ENCODE measurements at regions not wholly inside any gene's neighbourhood (a gene's known extent, or its start where the extent isn't known, plus 50 kb on each side); places are given as distances from the start of the nearest gene placed in this dataset.
"Not testable (repeated sequence)": the region's sequence is repeated elsewhere in the genome, so short reads cannot be mapped to it uniquely, and the experiment has no call there.

- not testable (repeated sequence) for H3K27me3 Mint-ChIP-seq; ATAC-seq (replicated peaks; ENCODE audit: extremely low read depth, poor library complexity, severe bottlenecking); DNase-seq (ENCODE audit: low spot score in 2 of 2); H3K27ac Mint-ChIP-seq (ENCODE audit: low read depth); H3K4me3 Mint-ChIP-seq; H3K36me3 Mint-ChIP-seq (ENCODE audit: insufficient read depth); H3K4me1 Mint-ChIP-seq
- peaks cover 47% of the 10 kb centered on the region for H3K9me3 Mint-ChIP-seq
Observed at GRCh38 chr12:61590864-61591263, 669.3 kb upstream of the USP15 start.

DNA sequence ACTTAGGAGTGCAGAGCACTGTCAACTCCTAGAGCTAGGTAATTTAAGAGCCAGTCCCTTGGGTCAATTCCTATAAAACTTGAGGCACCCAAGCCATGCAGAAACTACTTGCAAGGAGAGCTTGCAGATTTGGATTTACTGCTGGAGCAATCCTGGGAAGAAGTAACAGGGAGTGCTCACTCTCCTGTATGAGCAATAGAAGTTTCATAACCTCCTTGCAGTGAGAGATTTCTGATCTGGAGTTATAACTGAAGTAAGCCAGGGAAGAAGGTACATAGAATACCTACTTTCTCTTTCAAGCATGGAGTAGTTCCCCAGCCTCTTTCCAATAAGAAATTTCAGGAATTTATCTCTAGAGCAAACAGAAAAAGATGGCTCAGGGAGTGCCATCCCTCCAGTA, 650.1 kb upstream of the USP15 start:
- no peaks in the 10 kb centered on the region for H3K4me1 Mint-ChIP-seq
- no peak overlapping the region for H3K4me3 Mint-ChIP-seq
- ATAC-seq (replicated peaks; ENCODE audit: extremely low read depth, poor library complexity, severe bottlenecking) (no peak), DNase-seq (ENCODE audit: low spot score in 2 of 2) (no peak)
- no peak overlapping the region for H3K27ac Mint-ChIP-seq (ENCODE audit: low read depth)
- H3K36me3 Mint-ChIP-seq (ENCODE audit: insufficient read depth) = no peaks in the 10 kb centered on the region
- no peaks in the 10 kb centered on the region for H3K27me3 Mint-ChIP-seq
- H3K9me3 Mint-ChIP-seq = peaks cover 24% of the 10 kb centered on the region

- Mint-ChIP-seq H3K4me1 (no peaks in the 10 kb centered on the region), H3K9me3 (peaks cover 13% of the 10 kb centered on the region), H3K36me3 (ENCODE audit: insufficient read depth) (no peaks in the 10 kb centered on the region), H3K27me3 (no peaks in the 10 kb centered on the region), H3K27ac (ENCODE audit: low read depth) (no peak overlapping the region), H3K4me3 (no peak overlapping the region)
- DNase-seq (ENCODE audit: low spot score in 2 of 2) (no peak), ATAC-seq (replicated peaks; ENCODE audit: extremely low read depth, poor library complexity, severe bottlenecking) (no peak)
Observed at GRCh38 chr12:61629702-61630101, 630.5 kb upstream of the USP15 start.

DNA sequence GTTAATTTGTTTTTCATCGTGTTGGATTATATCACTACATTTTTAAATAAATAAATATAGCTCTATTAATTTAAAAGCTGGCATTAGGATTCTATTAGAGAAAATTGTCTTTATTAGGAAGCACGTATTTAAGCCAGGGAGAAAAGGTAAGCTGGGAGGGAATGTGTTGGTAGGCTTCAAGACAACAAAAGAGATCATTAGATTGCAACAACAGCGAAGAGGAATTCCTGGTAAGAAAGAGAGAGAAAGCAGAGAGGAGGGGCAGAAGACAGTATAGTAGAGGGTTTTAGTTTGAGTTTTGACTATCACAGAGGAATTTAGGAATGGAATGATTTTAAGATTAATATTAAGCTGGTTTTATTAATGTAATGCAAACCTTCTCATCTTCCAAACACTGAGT, 613.6 kb upstream of the USP15 start:
- ATAC-seq (replicated peaks; ENCODE audit: extremely low read depth, poor library complexity, severe bottlenecking) = no peak
- peaks cover 15% of the 10 kb centered on the region for H3K9me3 Mint-ChIP-seq
- no peak for DNase-seq (ENCODE audit: low spot score in 2 of 2)
- H3K27me3 Mint-ChIP-seq = no peaks in the 10 kb centered on the region
- no peaks in the 10 kb centered on the region for H3K4me1 Mint-ChIP-seq
- H3K27ac Mint-ChIP-seq (ENCODE audit: low read depth) = no peak overlapping the region
- no peak overlapping the region for H3K4me3 Mint-ChIP-seq
- H3K36me3 Mint-ChIP-seq (ENCODE audit: insufficient read depth) = peaks cover 2% of the 10 kb centered on the region

DNA sequence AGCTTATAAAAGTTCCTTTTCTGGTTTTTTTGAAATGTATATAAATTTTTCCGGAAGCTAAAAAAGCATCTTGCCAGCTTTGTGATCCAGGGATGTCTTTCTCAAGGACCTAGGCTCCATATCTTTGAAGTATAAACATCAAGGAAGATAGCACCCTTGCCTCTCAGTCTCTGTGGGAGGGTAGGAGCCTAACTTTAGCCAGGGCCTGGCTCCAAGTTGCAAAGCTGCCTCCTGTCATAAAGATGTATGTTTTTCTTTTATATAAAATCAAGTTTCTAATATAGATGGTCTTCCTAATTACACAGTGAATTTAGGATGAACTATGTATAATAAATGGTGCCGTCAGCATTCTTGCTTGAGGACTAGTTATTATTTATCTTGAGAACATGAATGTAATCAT, 612.6 kb upstream of the USP15 start:
- DNase-seq (ENCODE audit: low spot score in 2 of 2) (no peak), ATAC-seq (replicated peaks; ENCODE audit: extremely low read depth, poor library complexity, severe bottlenecking) (no peak)
- no peak overlapping the region for H3K27ac Mint-ChIP-seq (ENCODE audit: low read depth)
- H3K36me3 Mint-ChIP-seq (ENCODE audit: insufficient read depth) = peaks cover 2% of the 10 kb centered on the region
- no peak overlapping the region for H3K4me3 Mint-ChIP-seq
- H3K4me1 Mint-ChIP-seq = no peaks in the 10 kb centered on the region
- no peaks in the 10 kb centered on the region for H3K27me3 Mint-ChIP-seq
- H3K9me3 Mint-ChIP-seq = peaks cover 15% of the 10 kb centered on the region

GRCh38 chr12:61652265-61652664, 607.9 kb upstream of the USP15 start:
- Mint-ChIP-seq H3K9me3 (no peaks in the 10 kb centered on the region), H3K27ac (ENCODE audit: low read depth) (no peak overlapping the region), H3K4me1 (no peaks in the 10 kb centered on the region), H3K4me3 (no peak overlapping the region), H3K27me3 (no peaks in the 10 kb centered on the region), H3K36me3 (ENCODE audit: insufficient read depth) (peaks cover 2% of the 10 kb centered on the region)
- no peak for ATAC-seq (replicated peaks; ENCODE audit: extremely low read depth, poor library complexity, severe bottlenecking)
- DNase-seq (ENCODE audit: low spot score in 2 of 2) = no peak

GRCh38 chr12:61654698-61655097, 605.5 kb upstream of the USP15 start:
- ATAC-seq (replicated peaks; ENCODE audit: extremely low read depth, poor library complexity, severe bottlenecking) = no peak
- no peaks in the 10 kb centered on the region for H3K4me1 Mint-ChIP-seq
- no peak overlapping the region for H3K4me3 Mint-ChIP-seq
- no peaks in the 10 kb centered on the region for H3K9me3 Mint-ChIP-seq
- no peaks in the 10 kb centered on the region for H3K27me3 Mint-ChIP-seq
- H3K27ac Mint-ChIP-seq (ENCODE audit: low read depth) = no peak overlapping the region
- peaks cover under 1% of the 10 kb centered on the region for H3K36me3 Mint-ChIP-seq (ENCODE audit: insufficient read depth)
- no peak for DNase-seq (ENCODE audit: low spot score in 2 of 2)

GRCh38 chr12:61655241-61655640, 605.0 kb upstream of the USP15 start:
- no peak for ATAC-seq (replicated peaks; ENCODE audit: extremely low read depth, poor library complexity, severe bottlenecking)
- Mint-ChIP-seq H3K4me3 (no peak overlapping the region), H3K27ac (ENCODE audit: low read depth) (no peak overlapping the region), H3K36me3 (ENCODE audit: insufficient read depth) (no peaks in the 10 kb centered on the region), H3K9me3 (no peaks in the 10 kb centered on the region), H3K27me3 (no peaks in the 10 kb centered on the region), H3K4me1 (no peaks in the 10 kb centered on the region)
- no peak for DNase-seq (ENCODE audit: low spot score in 2 of 2)

DNA sequence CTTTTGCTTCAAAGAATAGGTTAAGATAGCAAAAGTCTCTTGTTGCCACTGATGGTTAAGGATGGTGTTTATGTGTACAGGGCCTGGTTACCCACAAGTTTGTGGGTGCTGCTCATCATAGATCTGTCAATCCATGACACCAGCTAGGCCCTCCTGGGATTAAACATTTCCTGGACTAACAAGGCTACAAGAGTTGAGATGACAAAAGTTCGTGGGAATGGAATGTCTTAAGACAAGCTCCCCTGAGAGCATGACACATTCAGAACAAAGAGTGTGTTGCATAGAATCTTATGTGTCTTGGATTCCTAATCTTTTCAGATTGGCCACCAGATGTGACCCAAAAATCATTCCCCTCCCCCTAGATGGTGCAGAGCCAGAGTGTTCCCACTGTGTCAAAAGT, 592.5 kb upstream of the USP15 start:
- H3K36me3 Mint-ChIP-seq (ENCODE audit: insufficient read depth) = no peaks in the 10 kb centered on the region
- ATAC-seq (replicated peaks; ENCODE audit: extremely low read depth, poor library complexity, severe bottlenecking) = no peak
- H3K9me3 Mint-ChIP-seq = peaks cover 14% of the 10 kb centered on the region
- no peaks in the 10 kb centered on the region for H3K27me3 Mint-ChIP-seq
- H3K27ac Mint-ChIP-seq (ENCODE audit: low read depth) = no peak overlapping the region
- no peak overlapping the region for H3K4me3 Mint-ChIP-seq
- DNase-seq (ENCODE audit: low spot score in 2 of 2) = no peak
- no peaks in the 10 kb centered on the region for H3K4me1 Mint-ChIP-seq

DNA sequence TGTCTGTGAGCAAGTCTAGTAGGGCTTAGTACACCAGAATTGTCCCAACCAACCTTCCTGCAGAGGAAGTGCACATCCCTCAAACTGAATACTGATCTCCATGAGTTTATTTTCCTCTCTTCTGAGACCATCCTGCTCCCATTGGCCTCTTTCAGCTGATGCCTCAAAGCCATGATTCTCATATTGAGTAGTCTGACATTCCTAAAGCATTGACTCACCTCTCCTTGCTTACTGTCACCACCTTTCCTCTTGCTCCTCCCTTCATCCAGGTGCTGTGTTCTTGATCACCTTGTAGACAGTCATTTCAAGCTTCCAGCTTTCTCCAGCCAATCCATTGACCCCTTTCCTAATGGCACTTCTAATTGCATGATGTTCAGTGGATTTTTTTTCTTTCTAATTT, 583.7 kb upstream of the USP15 start:
- no peak for ATAC-seq (replicated peaks; ENCODE audit: extremely low read depth, poor library complexity, severe bottlenecking)
- no peak for DNase-seq (ENCODE audit: low spot score in 2 of 2)
- H3K4me3 Mint-ChIP-seq = no peak overlapping the region
- H3K4me1 Mint-ChIP-seq = no peaks in the 10 kb centered on the region
- peaks cover 15% of the 10 kb centered on the region for H3K9me3 Mint-ChIP-seq
- H3K27me3 Mint-ChIP-seq = no peaks in the 10 kb centered on the region
- H3K36me3 Mint-ChIP-seq (ENCODE audit: insufficient read depth) = no peaks in the 10 kb centered on the region
- H3K27ac Mint-ChIP-seq (ENCODE audit: low read depth) = no peak overlapping the region

DNA sequence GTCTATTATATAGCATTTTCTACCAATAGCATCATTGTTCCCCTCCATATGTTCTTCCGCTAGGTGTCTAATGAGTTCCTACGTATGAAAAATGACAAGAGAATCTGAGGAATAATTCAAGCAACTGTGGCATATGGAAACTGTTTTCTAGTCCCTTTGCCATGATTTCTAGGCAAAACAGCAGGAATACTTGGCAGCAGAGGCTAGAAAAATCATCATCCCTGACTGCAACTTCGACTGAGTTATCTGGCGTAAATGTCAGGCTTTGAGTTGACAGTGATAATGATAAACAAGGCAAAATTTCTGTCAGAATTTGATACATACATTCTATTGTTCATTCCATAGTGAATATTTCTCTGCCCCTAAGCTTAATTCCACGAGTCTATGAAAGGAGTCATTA, 572.8 kb upstream of the USP15 start:
- Mint-ChIP-seq H3K4me1 (no peaks in the 10 kb centered on the region), H3K27me3 (no peaks in the 10 kb centered on the region)
- ATAC-seq (replicated peaks; ENCODE audit: extremely low read depth, poor library complexity, severe bottlenecking) = no peak

GRCh38 chr12:61694214-61694613, 566.0 kb upstream of the USP15 start:
- no peak overlapping the region for H3K27ac Mint-ChIP-seq (ENCODE audit: low read depth)
- H3K36me3 Mint-ChIP-seq (ENCODE audit: insufficient read depth) = no peaks in the 10 kb centered on the region
- ATAC-seq (replicated peaks; ENCODE audit: extremely low read depth, poor library complexity, severe bottlenecking) (no peak), DNase-seq (ENCODE audit: low spot score in 2 of 2) (no peak)
- H3K27me3 Mint-ChIP-seq = no peaks in the 10 kb centered on the region
- peaks cover 9% of the 10 kb centered on the region for H3K9me3 Mint-ChIP-seq
- H3K4me1 Mint-ChIP-seq = no peaks in the 10 kb centered on the region
- H3K4me3 Mint-ChIP-seq = no peak overlapping the region

More for the DNA sequence above, 572.8 kb upstream of the USP15 start:
- Mint-ChIP-seq H3K36me3 (ENCODE audit: insufficient read depth) (peaks cover 4% of the 10 kb centered on the region), H3K9me3 (peaks cover 10% of the 10 kb centered on the region), H3K4me3 (no peak overlapping the region), H3K27ac (ENCODE audit: low read depth) (no peak overlapping the region)
- no peak for DNase-seq (ENCODE audit: low spot score in 2 of 2)

GRCh38 chr12:61701471-61701870, 558.7 kb upstream of the USP15 start:
- no peak for DNase-seq (ENCODE audit: low spot score in 2 of 2)
- no peaks in the 10 kb centered on the region for H3K36me3 Mint-ChIP-seq (ENCODE audit: insufficient read depth)
- no peak overlapping the region for H3K27ac Mint-ChIP-seq (ENCODE audit: low read depth)
- H3K4me1 Mint-ChIP-seq = no peaks in the 10 kb centered on the region
- no peaks in the 10 kb centered on the region for H3K27me3 Mint-ChIP-seq
- peaks cover 4% of the 10 kb centered on the region for H3K9me3 Mint-ChIP-seq
- H3K4me3 Mint-ChIP-seq = no peak overlapping the region
- ATAC-seq (replicated peaks; ENCODE audit: extremely low read depth, poor library complexity, severe bottlenecking) = no peak

GRCh38 chr12:61706783-61707182, 553.4 kb upstream of the USP15 start:
- no peaks in the 10 kb centered on the region for H3K36me3 Mint-ChIP-seq (ENCODE audit: insufficient read depth)
- H3K27me3 Mint-ChIP-seq = no peaks in the 10 kb centered on the region
- no peaks in the 10 kb centered on the region for H3K4me1 Mint-ChIP-seq
- no peak overlapping the region for H3K27ac Mint-ChIP-seq (ENCODE audit: low read depth)
- DNase-seq (ENCODE audit: low spot score in 2 of 2) = no peak
- peaks cover 3% of the 10 kb centered on the region for H3K9me3 Mint-ChIP-seq
- no peak for ATAC-seq (replicated peaks; ENCODE audit: extremely low read depth, poor library complexity, severe bottlenecking)
- no peak overlapping the region for H3K4me3 Mint-ChIP-seq

All from central memory CD8-positive, alpha-beta T cell (primary cell).